Myocyte (in vitro differentiated cells): ENCODE measurements at regions not wholly inside any gene's neighbourhood (a gene's known extent, or its start where the extent isn't known, plus 50 kb on each side); places are given as distances from the start of the nearest gene placed in this dataset.
"Not testable (repeated sequence)": the region's sequence is repeated elsewhere in the genome, so short reads cannot be mapped to it uniquely, and the experiment has no call there.

Experiments
- DNase-seq: peaks from one replicate; pipeline ENCODE4 v3.0.0-alpha.2; 2012; ENCODE audit warnings: low read depth

DNA sequence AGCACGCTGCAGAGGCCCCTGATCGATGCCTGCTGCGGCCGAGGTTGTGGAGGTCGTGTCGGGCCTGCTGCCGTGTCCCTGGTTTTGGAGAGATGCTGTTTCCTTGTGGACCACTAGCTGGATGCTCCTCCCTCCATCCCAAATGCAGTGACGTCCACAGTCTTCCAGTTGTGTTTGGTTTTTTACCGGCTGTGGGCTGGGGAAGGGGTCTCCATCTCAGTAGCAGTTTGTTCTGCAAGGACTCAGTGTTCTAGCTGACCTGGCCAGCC lies 143.0 kb upstream of the SHH start:
- DNase-seq = no peak

DNA sequence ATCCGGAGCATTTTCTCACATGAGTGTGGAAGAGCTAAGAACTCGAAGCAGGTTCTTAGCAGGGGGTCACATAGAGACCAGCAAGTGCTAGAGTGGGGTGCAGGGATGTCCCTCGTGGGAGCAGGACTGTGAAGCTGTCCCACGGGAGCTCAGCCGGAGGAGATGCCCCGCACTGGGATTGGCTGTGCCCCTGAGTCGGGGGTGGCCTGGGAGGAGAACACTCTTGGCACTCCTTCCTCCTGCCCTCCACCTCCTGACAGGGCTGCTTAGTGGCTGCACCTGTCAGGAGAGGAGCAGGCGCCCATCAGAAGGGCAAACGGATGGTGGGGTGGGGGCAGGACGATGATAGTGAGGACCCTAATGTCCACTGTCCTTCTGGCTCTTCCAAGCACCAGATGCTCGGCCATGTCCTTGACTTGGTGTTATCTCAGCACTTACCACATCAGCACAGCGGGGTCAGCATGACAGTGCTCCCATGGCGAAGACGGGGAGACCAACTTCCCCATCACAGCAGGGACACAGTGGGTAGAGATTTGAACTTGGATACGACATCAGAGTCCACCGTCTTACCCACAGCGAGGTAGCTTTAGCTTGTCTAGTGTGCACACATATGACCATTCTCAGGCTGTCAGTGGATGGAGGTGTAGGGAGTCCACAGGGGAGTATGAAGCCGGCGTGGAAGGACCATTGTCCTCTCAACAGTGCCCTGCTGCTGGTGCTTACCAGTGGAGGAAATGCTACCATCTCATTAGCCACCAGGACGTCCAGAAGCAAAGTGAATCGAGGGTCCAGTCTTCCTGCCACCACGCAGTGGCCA lies 142.5 kb upstream of the SHH start:
- no peak for DNase-seq

DNA sequence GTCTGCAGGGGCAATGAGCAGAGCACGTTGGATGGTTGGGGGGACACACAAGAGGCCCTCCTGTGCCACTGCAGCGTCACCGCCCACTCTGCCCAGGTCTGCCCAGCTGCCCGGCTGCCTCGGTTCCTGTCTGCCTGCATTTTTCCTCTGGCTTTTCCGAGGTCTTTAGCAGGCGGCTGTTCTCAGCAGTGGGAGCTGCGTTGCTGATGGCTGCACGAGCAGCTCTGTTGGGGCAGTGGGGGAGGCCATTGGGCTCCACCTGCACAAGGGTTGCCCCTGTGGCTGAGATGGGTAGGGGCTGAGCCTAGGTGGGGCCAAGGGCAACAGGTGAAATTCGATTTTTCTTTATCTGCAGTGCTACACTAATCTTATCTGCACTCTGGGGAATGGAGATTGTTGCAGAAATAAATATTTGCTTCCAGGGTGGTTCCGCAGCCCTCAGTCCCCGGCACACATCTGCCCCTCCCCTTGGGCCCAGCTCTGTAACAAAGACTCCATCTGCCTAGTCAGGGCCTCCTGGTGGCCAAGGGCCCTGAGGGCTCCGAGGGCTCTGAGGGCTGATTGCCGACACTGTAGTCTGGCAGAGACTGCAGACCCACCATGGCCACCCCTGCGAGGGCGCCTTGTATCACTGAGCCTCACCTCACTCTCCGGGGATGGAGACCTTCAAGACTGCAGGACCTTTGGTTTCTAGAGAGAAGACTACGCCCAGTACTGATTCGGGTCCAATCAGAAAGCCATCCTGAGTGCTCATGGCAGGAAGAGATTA lies 141.7 kb upstream of the SHH start:
- no peak for DNase-seq

DNA sequence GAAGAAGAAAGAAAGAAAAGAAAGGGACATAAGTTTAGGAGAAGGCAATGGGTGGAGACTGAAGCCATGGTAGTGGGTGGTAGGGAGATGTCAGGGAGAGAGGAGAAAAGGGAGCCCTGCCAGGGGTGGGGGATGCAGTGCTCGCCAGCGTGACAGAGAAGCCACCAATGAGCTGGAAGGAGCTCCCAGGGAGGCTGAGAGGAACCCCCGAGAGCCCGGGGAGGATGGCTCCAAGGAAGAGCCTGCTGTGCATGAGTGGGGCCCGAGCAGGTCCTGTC lies 141.2 kb upstream of the SHH start:
- no peak for DNase-seq

DNA sequence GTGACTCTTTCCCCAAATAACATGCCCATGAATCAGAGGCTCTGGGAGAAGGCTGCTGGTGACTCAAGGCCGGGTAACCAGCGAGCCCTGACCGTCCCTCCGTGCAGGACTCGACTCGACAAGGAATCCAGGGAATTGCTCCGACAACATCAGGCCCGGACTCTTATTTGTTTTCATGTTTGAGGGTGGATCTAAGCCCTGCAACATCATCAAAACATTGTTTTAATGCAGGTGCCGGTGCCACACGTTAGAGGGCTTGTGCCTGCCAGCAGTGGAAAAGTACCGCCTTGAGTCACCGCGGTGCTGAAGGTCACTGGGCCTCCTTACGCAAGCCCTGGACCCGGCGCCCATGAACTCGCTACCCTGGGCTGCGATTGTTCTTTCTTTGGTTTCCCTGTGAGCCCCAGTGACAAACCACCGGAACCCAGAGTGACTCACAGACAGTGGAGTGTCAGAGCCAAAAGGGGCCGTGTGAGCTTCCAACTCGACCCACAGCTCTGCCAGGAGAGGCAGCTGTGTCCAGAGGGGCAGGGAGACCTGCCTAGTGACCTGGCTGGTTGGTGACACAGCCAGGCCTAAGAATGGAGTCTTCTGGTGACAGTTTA lies 139.4 kb upstream of the SHH start:
- peak; percentile 100 for DNase-seq

DNA sequence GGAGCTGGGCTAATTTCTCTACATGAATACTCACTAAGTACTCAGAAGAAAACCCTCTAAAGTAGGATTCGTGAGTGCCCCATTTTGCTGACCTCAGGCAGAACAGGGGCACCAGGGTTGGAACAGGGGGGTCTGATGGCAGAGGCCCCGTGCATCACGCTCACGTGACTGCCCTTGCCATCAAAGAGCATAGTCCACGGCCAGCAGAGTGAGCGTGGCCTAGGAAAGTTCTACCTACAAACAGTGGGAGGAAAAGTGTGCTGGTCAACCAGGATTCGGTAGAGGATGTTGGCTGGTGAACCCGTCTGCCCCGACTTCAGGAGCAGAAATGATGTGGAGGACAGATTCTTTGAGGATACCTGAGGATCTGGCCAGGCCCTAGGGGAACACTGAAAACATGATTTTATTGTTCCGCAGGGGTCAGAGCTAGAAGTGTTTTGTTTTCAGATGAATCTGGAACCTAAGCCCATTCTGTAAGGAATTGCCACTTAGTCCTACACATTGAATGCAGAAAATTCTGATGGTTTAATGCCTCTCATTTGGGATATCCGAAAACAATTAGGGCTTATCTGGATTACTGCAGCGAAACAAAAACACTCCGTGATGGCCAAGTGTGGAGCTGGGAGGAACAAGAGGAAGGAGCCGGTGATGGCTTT lies 138.8 kb upstream of the SHH start:
- no peak for DNase-seq

DNA sequence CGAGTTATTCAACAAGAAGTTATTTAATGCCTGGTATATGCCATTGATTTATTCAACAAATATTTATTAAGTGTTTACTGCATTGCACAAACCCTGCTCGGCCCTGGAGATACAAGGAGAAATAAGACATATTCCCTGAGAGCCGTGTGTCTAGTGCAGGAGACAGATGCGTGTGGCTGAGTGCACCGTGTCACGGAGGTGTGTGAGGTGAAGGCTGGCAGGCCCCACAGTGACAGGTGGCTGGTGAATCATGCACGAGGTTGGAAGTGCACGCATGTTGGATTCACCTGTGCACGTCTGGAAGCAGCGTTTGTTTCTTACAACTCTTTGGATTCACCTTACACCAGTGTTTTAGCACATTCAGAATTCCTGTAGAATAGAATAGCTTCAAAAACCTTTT lies 136.6 kb upstream of the SHH start:
- DNase-seq = no peak

DNA sequence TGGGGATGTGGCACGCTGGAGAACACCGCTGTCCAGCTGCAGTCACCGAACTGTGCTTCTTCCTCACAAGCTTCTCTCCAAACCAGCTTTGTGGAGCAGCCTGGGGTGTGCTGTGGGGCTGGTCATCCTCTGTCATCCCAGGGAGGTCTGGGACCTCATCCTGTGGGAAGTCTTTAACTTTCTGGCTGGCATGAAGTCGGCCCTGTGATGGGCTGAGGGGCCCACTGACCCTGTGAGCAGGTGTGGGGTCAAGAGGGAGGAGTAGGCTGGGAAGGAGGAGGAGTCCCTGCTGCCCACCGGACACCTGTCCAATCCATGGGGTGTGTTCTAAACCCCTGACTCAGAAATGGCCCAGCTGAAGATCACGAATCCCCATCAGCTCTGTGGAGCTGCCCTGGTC lies 136.2 kb upstream of the SHH start:
- DNase-seq = peak; percentile 35

DNA sequence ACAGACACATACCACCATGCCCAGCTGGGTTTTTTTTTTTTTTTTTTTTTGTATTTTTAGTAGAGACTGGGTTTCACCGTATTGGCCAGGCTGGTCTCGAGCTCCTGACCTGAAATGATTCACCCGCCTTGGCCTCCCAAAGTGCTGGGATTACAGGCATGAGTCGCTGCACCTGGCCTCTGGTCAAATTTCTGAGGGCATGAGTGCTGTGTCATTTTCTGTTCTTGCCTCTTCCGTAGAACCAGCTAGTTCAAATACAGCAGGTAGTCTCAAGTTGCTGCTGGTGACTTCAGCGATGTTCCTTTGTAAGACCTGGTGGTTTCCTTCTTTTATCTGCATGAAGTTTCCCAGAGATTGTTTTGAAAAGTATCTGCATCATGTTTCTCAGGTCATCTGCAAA lies 134.8 kb upstream of the SHH start:
- peak; percentile 97 for DNase-seq

DNA sequence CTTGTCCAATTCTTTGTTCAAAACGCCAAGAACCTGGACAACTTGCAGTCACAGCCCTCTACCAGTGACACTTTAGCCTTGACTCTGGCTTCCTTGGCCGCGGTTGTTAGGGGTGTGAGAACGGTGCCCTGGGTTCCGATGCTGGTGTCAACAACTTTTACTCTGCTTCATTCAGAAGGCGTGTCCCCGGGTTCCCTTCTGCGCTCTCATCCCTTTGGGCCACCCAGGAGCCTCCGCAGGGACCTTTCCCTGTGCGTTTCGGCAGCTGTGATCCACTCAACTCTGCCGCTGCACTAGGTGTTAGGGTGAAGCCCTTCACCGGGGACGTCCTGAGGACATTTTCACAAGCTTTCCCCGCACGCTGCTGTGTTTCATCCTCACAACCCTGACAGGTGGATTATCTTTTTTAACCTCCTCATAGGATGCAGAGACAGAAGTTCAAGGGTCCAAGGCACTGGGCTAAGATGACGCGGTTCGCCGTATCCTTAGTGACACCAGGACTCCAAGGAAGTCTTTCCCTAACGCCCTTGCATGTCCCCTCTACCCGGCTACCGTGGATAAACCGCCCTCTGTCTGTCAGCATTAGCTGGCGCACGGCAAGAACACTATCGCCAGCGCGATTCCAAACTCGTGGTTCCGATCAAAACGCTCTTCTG lies 133.5 kb upstream of the SHH start:
- no peak for DNase-seq

DNA sequence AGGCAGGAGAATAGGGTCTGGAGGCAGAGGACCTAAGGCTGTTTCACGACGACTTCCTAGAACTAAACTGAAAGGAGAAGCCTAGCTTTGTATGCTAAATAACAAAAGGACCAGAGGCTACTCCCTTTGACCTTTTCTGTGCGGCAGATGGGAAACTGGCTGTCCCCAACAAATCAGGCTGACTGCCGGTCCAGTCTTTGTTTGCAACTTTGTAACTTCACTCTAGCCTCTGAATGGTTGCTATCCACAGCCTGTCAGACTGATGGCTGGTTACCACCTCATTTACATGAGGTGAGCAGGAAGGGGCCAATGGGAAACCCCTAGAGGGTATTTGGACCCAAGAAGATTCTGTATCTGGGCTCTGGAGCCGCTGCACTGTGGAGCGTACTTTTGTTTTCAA lies 132.6 kb upstream of the SHH start:
- DNase-seq = no peak

DNA sequence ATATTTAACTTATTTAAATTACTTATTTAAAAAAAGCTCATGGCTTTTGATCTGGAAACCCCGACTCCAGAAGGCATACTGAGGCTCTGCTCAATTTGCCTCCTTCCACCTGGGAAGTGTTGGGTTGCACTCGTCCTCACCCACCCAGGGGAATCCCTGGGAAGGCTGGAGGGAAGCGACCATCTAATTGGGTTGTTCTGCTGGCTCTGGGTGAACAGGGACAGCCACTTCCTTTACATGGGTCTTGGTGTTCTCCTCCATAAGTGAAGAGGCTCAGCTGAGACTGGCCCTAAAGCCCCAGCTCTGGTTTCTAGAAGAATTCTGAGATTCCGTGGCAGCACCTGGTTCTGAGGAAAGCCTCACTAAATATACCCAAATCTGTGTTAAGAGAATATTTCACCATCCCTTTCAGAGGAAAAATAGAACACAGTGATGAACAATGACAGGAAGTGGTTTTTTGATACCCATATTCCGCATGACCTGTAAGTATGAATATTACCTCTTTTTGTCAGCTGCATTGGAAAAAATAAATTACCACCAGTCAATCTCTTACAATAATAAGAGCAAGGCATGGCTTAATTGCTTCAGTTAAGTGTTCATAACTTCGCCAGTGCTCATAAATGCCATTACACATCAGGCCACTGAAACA lies 131.1 kb upstream of the SHH start:
- DNase-seq = no peak

DNA sequence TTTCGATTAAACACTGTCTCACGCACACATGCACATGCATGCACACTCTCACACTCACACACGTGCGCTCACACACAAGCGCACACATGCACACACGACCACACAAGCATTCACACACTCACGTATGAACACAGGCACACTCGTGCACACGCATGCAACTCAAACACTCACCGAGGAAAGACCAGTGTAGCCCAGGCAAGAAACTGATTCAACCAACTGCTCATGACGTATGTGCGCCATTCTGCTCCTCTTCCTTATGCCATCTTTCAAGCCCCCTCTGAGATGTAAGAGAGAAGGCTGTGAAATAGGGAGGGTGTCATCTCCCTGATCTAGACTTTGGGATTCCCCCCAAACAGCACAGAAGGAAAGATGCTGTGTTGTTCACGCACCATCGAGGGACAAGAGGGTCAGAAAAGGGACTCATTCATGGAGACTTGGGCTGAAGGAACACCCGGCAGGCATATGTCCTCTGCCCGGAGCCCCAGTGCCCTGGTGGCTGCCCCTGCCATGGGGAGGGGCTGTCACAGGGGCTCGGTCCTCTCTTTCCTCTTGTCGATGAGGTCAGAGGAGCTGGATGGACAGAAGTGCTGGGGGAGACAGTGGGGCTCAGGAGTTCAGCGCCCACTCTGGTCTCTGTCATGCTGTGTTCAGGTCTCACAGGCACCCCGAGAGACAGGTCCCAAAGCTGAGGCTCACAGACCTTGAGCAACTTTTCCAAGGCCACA lies 130.1 kb upstream of the SHH start:
- no peak for DNase-seq

DNA sequence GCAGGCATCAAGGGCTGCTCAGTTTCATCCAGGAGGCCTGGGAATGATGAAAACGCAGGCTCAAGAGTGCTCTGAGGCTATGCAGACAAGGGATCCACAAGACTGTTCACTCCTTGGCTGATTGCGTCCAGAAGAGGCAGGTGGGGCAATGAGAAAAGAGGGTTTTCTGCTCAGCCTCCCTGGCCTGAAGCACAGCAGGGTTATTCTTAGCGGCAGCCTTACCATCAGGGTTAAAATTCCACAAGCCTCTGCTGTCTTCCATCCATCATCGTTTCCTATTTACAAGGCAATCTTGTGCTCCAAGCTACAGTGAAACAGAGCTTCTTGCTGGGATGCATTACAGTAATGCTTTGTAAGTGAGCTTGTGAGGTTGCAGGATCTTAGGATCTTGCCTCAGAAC lies 129.4 kb upstream of the SHH start:
- DNase-seq = peak; percentile 53

DNA sequence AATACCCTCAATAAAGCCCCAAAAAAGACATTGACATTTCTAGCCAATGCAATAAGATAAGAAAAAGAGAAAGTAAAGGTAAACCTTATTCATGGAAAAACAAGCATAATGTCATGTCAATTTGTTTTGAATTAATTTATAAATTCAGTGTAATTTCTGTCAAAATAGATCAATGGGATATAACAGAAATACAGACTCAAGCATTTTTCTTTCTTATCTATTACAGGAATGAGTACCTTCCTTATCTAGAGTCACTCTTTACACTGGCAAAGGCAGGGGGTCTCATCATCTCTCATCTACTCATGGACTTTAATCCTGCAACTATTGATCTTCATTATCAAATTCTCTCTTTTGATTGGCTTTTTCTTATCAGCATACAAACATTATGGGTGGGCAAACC lies 127.1 kb upstream of the SHH start:
- no peak for DNase-seq

DNA sequence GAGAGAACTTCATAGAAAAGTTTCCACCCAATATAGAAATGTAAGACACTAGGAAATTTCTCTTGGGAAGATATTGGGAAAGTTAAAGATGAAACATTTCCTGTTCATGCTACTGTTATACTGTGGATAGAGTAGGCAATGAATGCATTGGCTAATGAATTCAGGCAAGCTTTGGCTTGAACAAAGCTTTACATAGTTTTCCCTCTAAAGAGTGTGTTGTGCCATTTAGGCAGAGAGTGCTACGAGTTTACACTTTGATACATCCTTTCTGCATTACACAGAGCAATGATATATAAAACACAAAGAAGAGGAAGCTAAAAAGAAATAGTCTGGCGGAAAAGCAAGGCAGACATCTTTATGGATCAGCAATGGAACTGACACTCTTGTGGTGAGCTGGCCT lies 125.9 kb upstream of the SHH start:
- DNase-seq = no peak

DNA sequence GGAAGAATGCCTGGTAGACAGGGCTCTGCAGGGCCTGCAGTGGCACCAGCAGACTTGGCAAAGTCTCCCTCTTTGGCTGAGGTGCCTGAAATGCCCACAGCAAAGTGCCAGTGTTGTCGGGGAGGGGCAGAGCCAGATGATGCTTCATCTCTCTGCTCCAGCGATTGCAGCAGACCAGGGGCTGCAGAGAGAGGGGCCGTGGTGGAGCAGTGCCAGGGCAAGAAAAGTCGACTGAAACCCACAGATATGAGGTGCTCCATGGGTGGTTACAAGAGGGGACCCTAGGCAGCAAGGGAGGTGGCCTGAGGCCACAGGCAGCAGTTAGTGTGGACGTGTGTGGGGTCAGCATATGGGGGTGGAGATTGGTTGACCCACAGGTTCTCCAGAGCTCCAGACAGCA lies 123.5 kb upstream of the SHH start:
- no peak for DNase-seq

DNA sequence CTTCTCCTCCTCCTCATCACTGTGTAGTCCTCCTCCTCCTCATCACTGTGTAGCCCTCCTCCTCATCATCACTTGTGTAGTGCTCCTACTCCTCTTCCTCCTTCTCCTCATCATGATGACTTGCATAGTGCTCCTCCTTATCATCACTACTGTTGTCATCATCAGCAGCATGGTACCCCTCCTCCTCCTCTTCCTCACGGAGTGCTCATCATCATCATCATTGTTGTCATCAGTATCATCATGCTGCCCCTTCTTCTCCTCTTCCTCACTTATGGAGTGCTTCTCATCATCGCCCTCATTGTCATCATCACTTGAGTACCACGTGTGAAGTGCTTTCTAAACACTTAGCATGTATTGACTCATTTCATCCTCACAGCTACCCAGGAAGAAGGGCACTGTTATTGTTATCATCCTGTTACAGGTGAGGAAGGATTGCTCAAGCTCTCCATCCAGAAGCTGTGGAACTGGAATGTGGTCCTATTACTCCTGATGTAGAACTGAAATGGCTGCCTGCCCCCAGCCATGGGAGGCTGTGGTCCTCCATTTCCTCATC lies 122.8 kb upstream of the SHH start:
- DNase-seq = no peak

DNA sequence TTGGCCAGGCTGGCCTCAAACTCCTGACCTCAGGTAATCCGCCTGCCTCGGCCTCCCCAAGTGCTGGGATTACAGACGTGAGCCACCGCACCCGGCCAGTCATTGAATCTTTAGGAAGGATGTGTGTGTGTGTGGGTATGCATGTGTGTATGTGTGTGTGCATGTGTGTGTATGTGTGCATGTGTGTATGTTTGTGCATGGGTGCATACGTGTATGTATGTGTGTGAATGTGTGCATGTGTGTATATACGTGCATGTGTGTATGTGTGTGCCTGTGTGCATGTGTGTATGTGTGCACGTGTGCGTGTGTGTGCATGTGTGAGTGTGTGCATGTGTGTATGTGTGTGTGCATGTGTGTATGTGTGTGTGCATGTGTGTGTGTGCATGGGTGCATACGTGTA lies 120.1 kb upstream of the SHH start:
- DNase-seq = not testable (repeated sequence)

DNA sequence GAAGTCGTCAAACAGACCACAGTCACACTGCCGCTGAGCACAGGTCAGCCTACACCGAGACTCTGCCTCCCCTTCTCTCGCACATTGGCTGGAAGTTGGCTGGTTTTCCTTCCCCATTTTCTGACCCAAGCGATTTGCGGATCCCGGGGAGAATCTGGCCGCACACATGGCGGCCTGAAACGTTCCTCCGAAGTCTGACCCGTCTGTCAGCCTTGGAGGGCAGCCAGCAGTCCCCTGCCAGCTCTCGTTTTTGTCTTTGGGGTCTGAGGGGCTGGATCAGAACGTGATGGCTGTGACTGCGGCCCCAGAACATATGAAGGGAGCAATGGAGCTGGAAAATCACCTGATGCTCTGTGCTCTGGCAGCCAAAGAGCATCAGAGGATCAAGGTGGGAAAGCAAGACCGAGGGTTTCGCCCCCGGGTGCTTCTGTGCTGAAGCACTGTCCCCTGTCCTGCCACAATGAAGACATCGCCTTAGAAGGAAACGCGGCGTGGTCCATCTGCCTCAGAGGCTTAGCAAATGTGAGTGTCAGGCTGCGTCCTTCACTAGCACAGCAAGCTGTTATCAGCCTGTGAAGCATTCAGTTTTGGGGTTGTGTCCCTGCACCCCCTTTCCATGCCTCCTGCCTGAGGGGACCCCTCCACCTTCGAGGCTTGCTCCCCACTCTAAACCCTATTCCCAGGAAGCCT lies 119.3 kb upstream of the SHH start:
- DNase-seq = no peak
